ENCODE measurements at regions not wholly inside any gene's neighbourhood (a gene's known extent, or its start where the extent isn't known, plus 50 kb on each side); places are given as distances from the start of the nearest gene placed in this dataset.

GRCh38 chr3:109902549-109902948 lies 565.2 kb upstream of the DPPA4 start:
- DNase-seq (ENCODE audit: low read depth in 2 of 2): no peak

GRCh38 chr3:109903100-109903499 lies 565.8 kb upstream of the DPPA4 start:
- DNase-seq (ENCODE audit: low read depth in 2 of 2): no peak

- no peak for DNase-seq (ENCODE audit: low read depth in 2 of 2)
These were observed 573.4 kb upstream of the DPPA4 start for GRCh38 chr3:109910772-109911171.

- DNase-seq (ENCODE audit: low read depth in 2 of 2): no peak
These were observed 581.4 kb upstream of the DPPA4 start for GRCh38 chr3:109918740-109919139.

- DNase-seq (ENCODE audit: low read depth in 2 of 2): no peak
These were observed 583.4 kb upstream of the DPPA4 start for GRCh38 chr3:109920749-109921148.

GRCh38 chr3:109921509-109921908 lies 584.2 kb upstream of the DPPA4 start:
- DNase-seq (ENCODE audit: low read depth in 2 of 2): no peak

- DNase-seq (ENCODE audit: low read depth in 2 of 2): no peak
These were observed 585.5 kb upstream of the DPPA4 start for GRCh38 chr3:109922856-109923255.

- DNase-seq (ENCODE audit: low read depth in 2 of 2): no peak
These were observed 586.1 kb upstream of the DPPA4 start for GRCh38 chr3:109923431-109923830.

- DNase-seq (ENCODE audit: low read depth in 2 of 2): no peak
These were observed 586.9 kb upstream of the DPPA4 start for GRCh38 chr3:109924196-109924595.

- DNase-seq (ENCODE audit: low read depth in 2 of 2): no peak
These were observed 589.0 kb upstream of the DPPA4 start for GRCh38 chr3:109926376-109926775.

GRCh38 chr3:109927161-109927560 lies 589.8 kb upstream of the DPPA4 start:
- DNase-seq (ENCODE audit: low read depth in 2 of 2): no peak

GRCh38 chr3:109927726-109928125 lies 590.4 kb upstream of the DPPA4 start:
- DNase-seq (ENCODE audit: low read depth in 2 of 2): no peak

GRCh38 chr3:109930582-109930981 lies 593.2 kb upstream of the DPPA4 start:
- DNase-seq (ENCODE audit: low read depth in 2 of 2): no peak

- DNase-seq (ENCODE audit: low read depth in 2 of 2): no peak
These were observed 596.2 kb upstream of the DPPA4 start for GRCh38 chr3:109933576-109933975.

GRCh38 chr3:109939817-109940216 lies 602.5 kb upstream of the DPPA4 start:
- no peak for DNase-seq (ENCODE audit: low read depth in 2 of 2)

GRCh38 chr3:109943181-109943580 lies 605.8 kb upstream of the DPPA4 start:
- DNase-seq (ENCODE audit: low read depth in 2 of 2): no peak

GRCh38 chr3:109944836-109945235 lies 607.5 kb upstream of the DPPA4 start:
- no peak for DNase-seq (ENCODE audit: low read depth in 2 of 2)

GRCh38 chr3:109952924-109953323 lies 615.6 kb upstream of the DPPA4 start:
- DNase-seq (ENCODE audit: low read depth in 2 of 2): no peak

- no peak for DNase-seq (ENCODE audit: low read depth in 2 of 2)
These were observed 626.5 kb upstream of the DPPA4 start for GRCh38 chr3:109963831-109964230.

GRCh38 chr3:109973733-109974132 lies 636.4 kb upstream of the DPPA4 start:
- DNase-seq (ENCODE audit: low read depth in 2 of 2): no peak

GRCh38 chr3:109977897-109978296 lies 640.6 kb upstream of the DPPA4 start:
- no peak for DNase-seq (ENCODE audit: low read depth in 2 of 2)

GRCh38 chr3:109982201-109982600 lies 644.9 kb upstream of the DPPA4 start:
- no peak for DNase-seq (ENCODE audit: low read depth in 2 of 2)

GRCh38 chr3:109984976-109985375 lies 647.6 kb upstream of the DPPA4 start:
- no peak for DNase-seq (ENCODE audit: low read depth in 2 of 2)

GRCh38 chr3:109985943-109986555 lies 648.7 kb upstream of the DPPA4 start:
- DNase-seq (ENCODE audit: low read depth in 2 of 2): no peak
